ENCODE measurements at regions not wholly inside any gene's neighbourhood (a gene's known extent, or its start where the extent isn't known, plus 50 kb on each side); places are given as distances from the start of the nearest gene placed in this dataset.

DNA sequence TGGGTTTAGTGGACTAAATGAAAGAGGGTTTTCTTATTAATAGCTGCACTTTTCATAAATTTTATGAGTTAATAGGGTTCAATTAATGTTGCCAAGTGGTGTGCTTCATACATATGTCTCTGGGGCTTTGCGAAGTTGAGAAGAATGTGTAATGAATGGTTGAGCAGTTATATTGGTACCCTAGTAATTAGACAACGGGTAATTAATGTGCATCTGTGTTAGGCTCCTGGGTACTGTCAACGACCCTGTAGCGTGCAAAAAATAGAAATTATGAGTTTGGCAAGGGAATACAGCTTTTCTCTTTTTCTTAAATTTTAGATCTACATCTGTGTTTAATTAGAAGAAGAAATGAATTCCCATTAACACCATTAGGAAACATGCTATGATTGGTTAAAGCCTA is 1027.7 kb downstream of the ARAP2 start:
- no peak for TF ChIP-seq POLR2A (IDR thresholded peaks at IDR 0.05)
- no peak for TF ChIP-seq POLR2AphosphoS5 (IDR thresholded peaks at IDR 0.05)
- TF ChIP-seq, protein P1, sequence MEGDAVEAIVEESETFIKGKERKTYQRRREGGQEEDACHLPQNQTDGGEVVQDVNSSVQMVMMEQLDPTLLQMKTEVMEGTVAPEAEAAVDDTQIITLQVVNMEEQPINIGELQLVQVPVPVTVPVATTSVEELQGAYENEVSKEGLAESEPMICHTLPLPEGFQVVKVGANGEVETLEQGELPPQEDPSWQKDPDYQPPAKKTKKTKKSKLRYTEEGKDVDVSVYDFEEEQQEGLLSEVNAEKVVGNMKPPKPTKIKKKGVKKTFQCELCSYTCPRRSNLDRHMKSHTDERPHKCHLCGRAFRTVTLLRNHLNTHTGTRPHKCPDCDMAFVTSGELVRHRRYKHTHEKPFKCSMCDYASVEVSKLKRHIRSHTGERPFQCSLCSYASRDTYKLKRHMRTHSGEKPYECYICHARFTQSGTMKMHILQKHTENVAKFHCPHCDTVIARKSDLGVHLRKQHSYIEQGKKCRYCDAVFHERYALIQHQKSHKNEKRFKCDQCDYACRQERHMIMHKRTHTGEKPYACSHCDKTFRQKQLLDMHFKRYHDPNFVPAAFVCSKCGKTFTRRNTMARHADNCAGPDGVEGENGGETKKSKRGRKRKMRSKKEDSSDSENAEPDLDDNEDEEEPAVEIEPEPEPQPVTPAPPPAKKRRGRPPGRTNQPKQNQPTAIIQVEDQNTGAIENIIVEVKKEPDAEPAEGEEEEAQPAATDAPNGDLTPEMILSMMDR (IDR thresholded peaks at IDR 0.05) = no peak
- TF ChIP-seq EP300 (IDR thresholded peaks at IDR 0.05) = no peak
- no peaks in the 10 kb centered on the region for H3K4me1 ChIP-seq
- ATAC-seq (ENCODE audit: low FRiP score in 2 of 2) (no peak), DNase-seq (no peak)
- no peaks in the 10 kb centered on the region for H3K9me3 ChIP-seq
- H3K4me3 ChIP-seq = no peak overlapping the region
- no peaks in the 10 kb centered on the region for H3K36me3 ChIP-seq
- H3K27ac ChIP-seq = no peak overlapping the region
- H3K27me3 ChIP-seq = no peaks in the 10 kb centered on the region
- 88 to 89% methylated on average over 4 of the region's 4 CpGs for WGBS, 2 donors

DNA sequence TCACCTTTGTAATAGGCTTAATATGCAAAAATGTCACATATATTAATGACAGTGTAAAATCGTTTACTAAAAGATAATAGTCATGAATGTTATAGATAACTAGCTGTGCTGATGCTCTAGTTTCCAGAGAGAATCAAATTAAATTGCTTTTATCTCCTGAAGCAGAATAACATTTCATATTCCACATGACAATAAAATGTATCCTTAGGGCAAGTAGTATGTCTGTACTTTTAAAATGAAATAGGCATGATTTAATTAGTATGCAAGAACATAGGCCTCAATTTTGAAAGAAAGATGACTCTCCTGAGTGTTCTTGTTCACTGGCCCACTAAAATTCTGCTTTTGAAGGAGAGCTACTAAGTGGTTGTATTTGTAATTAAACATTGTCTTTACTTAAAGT is 1027.0 kb downstream of the ARAP2 start:
- H3K4me1 ChIP-seq = no peaks in the 10 kb centered on the region
- no peak for DNase-seq
- H3K9me3 ChIP-seq = no peaks in the 10 kb centered on the region

DNA sequence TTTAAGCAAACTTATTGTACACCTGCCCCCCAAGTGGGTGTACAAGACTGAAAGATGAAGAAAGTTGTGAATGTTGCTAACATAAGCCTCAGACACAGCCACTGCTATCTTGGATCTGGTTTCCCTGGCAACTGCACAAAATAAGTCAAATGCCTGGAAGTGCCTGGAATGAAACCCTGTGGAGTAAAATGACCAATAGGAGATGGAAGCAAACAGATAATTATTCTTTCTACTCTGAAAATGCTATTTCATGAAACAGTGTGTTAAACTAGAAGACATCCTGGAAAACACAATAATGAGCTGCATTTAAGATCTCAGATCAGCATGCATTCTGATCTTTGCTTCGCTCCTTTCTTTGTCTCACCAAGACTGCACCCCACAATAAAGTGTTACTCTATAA is 1016.0 kb downstream of the ARAP2 start:
- Histone ChIP-seq H3K36me3 (no peaks in the 10 kb centered on the region), H3K4me3 (no peak overlapping the region), H3K27me3 (no peaks in the 10 kb centered on the region), H3K27ac (no peak overlapping the region), H3K4me1 (no peaks in the 10 kb centered on the region), H3K9me3 (no peaks in the 10 kb centered on the region)
- DNase-seq (no peak), ATAC-seq (ENCODE audit: low FRiP score in 2 of 2) (no peak)
- 91 to 95% methylated on average over 1 of the region's 1 CpG for whole genome bisulfite sequencing, 2 donors
- TF ChIP-seq POLR2A (IDR thresholded peaks at IDR 0.05) = no peak
- no peak for TF ChIP-seq EP300 (IDR thresholded peaks at IDR 0.05)
- TF ChIP-seq, protein P1 (IDR thresholded peaks at IDR 0.05) = no peak
- no peak for TF ChIP-seq POLR2AphosphoS5 (IDR thresholded peaks at IDR 0.05)

More for the DNA sequence above, 1027.0 kb downstream of the ARAP2 start:
- Histone ChIP-seq H3K27me3 (no peaks in the 10 kb centered on the region), H3K4me3 (no peak overlapping the region), H3K27ac (no peak overlapping the region), H3K36me3 (no peaks in the 10 kb centered on the region)
- ATAC-seq (ENCODE audit: low FRiP score in 2 of 2) = no peak
- TF ChIP-seq POLR2A (IDR thresholded peaks at IDR 0.05) (no peak), POLR2AphosphoS5 (IDR thresholded peaks at IDR 0.05) (no peak), EP300 (IDR thresholded peaks at IDR 0.05) (no peak)
- TF ChIP-seq, protein P1 (IDR thresholded peaks at IDR 0.05) = no peak
- 71 to 77% methylated on average over 1 of the region's 1 CpG for WGBS, 2 donors

DNA sequence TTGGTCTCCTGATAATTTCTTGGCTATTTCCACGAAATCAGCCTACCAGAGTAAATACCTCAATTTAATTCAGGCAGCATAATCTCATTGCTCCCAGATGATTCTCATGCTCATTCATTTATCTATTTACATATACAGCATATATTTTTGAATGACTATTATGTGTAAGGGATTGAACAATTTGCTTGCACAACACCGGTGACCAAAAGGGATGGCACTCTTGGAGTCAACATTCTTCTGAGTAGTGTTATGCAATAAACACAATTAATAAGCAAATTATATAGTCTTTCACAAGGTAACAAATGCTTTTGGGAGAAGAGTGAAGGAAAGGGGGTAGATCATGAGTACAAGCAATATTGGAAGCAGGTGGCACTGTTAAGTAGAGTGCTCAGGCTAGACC is 1015.3 kb downstream of the ARAP2 start:
- no peaks in the 10 kb centered on the region for H3K9me3 ChIP-seq
- no peaks in the 10 kb centered on the region for H3K27me3 ChIP-seq
- no peaks in the 10 kb centered on the region for H3K36me3 ChIP-seq
- 65 to 84% methylated on average over 2 of the region's 2 CpGs for WGBS, 2 donors
- no peak overlapping the region for H3K4me3 ChIP-seq
- ATAC-seq (ENCODE audit: low FRiP score in 2 of 2) (no peak), DNase-seq (no peak)
- H3K4me1 ChIP-seq = no peaks in the 10 kb centered on the region
- H3K27ac ChIP-seq = no peak overlapping the region
- TF ChIP-seq EP300 (IDR thresholded peaks at IDR 0.05) = no peak
- TF ChIP-seq, protein P1 (IDR thresholded peaks at IDR 0.05) = no peak
- no peak for TF ChIP-seq POLR2A (IDR thresholded peaks at IDR 0.05)
- TF ChIP-seq POLR2AphosphoS5 (IDR thresholded peaks at IDR 0.05) = no peak

DNA sequence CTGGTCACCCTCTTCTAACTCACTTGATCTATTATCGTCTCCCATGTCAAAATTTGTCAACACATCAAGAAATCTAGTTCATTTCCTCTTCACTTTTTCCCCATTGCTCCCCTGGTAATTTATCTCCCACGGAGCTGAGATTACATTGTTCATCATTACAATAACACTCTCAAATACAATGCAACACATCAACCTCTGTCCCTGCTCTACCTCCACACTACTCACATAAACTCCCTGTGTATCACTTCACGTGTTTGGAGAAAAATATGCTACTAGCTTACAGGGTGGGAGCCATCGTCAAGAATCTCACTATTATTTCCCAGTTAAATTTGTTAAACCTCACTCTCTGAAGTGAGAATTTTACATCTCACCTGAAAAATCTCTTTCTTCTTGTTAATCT is 1006.4 kb downstream of the ARAP2 start:
- ATAC-seq (ENCODE audit: low FRiP score in 2 of 2) (no peak), DNase-seq (no peak)
- no peak overlapping the region for H3K27ac ChIP-seq
- WGBS, 2 donors = 69 to 72% methylated on average over 4 of the region's 4 CpGs
- no peaks in the 10 kb centered on the region for H3K36me3 ChIP-seq
- TF ChIP-seq POLR2A (IDR thresholded peaks at IDR 0.05) (no peak), POLR2AphosphoS5 (IDR thresholded peaks at IDR 0.05) (no peak)
- no peak overlapping the region for H3K4me3 ChIP-seq
- H3K4me1 ChIP-seq = no peaks in the 10 kb centered on the region
- no peaks in the 10 kb centered on the region for H3K9me3 ChIP-seq
- H3K27me3 ChIP-seq = no peaks in the 10 kb centered on the region
